ENCODE measurements at regions not wholly inside any gene's neighbourhood (a gene's known extent, or its start where the extent isn't known, plus 50 kb on each side); places are given as distances from the start of the nearest gene placed in this dataset.

GRCh38 chr2:237161189-237161588, 75.5 kb downstream of the COPS8 start:
- H3K79me2 ChIP-seq (ENCODE audit: low read depth), result no peaks in the 10 kb centered on the region
- H3K4me2 ChIP-seq, result no peak overlapping the region
- no peak overlapping the region for H2AFZ ChIP-seq (replicated peaks)
- peaks cover 11% of the 10 kb centered on the region for H3K4me1 Mint-ChIP-seq
- H3K27me3 Mint-ChIP-seq (ENCODE audit: insufficient read depth, low read depth), result peaks cover 10% of the 10 kb centered on the region
- H3K27me3 ChIP-seq, result no peaks in the 10 kb centered on the region
- no peaks in the 10 kb centered on the region for H3K4me1 ChIP-seq
- no peak overlapping the region for H3K4me3 Mint-ChIP-seq
- H3F3A ChIP-seq (ENCODE audit: low read depth), result no peaks in the 10 kb centered on the region
- DNase-seq (ENCODE audit: low spot score), result no peak
- H3K9ac ChIP-seq, result no peak overlapping the region
- H3K27ac Mint-ChIP-seq, result no peak overlapping the region
- TF ChIP-seq CTCF (IDR thresholded peaks at IDR 0.05), result no peak
- no peak for TF ChIP-seq EZH2phosphoT487 (IDR thresholded peaks at IDR 0.05)
- TF ChIP-seq EZH2 (IDR thresholded peaks at IDR 0.05), result no peak
- no peaks in the 10 kb centered on the region for H3K9me3 ChIP-seq (ENCODE audit: low read depth)
- H3K27ac ChIP-seq, result no peak overlapping the region
- no peaks in the 10 kb centered on the region for H3K36me3 Mint-ChIP-seq
- H3K9me3 Mint-ChIP-seq, result peaks cover 3% of the 10 kb centered on the region
- H4K20me1 ChIP-seq (ENCODE audit: low read depth), result no peaks in the 10 kb centered on the region
- no peaks in the 10 kb centered on the region for H3K36me3 ChIP-seq
- no peak overlapping the region for H3K4me3 ChIP-seq

- peaks cover 9% of the 10 kb centered on the region for H3K4me1 Mint-ChIP-seq
These were observed 77.3 kb downstream of the COPS8 start for GRCh38 chr2:237162959-237163358.

GRCh38 chr2:237164474-237165042, 78.9 kb downstream of the COPS8 start:
- H3K4me3 Mint-ChIP-seq, result no peak overlapping the region
- H3K79me2 ChIP-seq (ENCODE audit: low read depth), result no peaks in the 10 kb centered on the region
- no peaks in the 10 kb centered on the region for H3K36me3 Mint-ChIP-seq

More at GRCh38 chr2:237162959-237163358, 77.3 kb downstream of the COPS8 start:
- H3K27me3 Mint-ChIP-seq (ENCODE audit: insufficient read depth, low read depth), result peaks cover 12% of the 10 kb centered on the region
- H3K36me3 Mint-ChIP-seq, result no peaks in the 10 kb centered on the region
- H3F3A ChIP-seq (ENCODE audit: low read depth), result no peaks in the 10 kb centered on the region
- H3K9ac ChIP-seq, result no peak overlapping the region
- no peak overlapping the region for H3K27ac Mint-ChIP-seq
- no peak for DNase-seq (ENCODE audit: low spot score)
- H3K9me3 Mint-ChIP-seq, result peaks cover 4% of the 10 kb centered on the region
- no peak overlapping the region for H3K4me2 ChIP-seq
- H2AFZ ChIP-seq (replicated peaks), result no peak overlapping the region
- H3K79me2 ChIP-seq (ENCODE audit: low read depth), result no peaks in the 10 kb centered on the region
- H4K20me1 ChIP-seq (ENCODE audit: low read depth), result no peaks in the 10 kb centered on the region
- H3K36me3 ChIP-seq, result no peaks in the 10 kb centered on the region
- no peak overlapping the region for H3K4me3 ChIP-seq
- no peaks in the 10 kb centered on the region for H3K4me1 ChIP-seq
- no peak overlapping the region for H3K27ac ChIP-seq
- TF ChIP-seq CTCF (IDR thresholded peaks at IDR 0.05), result no peak
- TF ChIP-seq EZH2 (IDR thresholded peaks at IDR 0.05), result no peak
- TF ChIP-seq EZH2phosphoT487 (IDR thresholded peaks at IDR 0.05), result no peak
- no peaks in the 10 kb centered on the region for H3K9me3 ChIP-seq (ENCODE audit: low read depth)
- no peak overlapping the region for H3K4me3 Mint-ChIP-seq
- no peaks in the 10 kb centered on the region for H3K27me3 ChIP-seq

More at GRCh38 chr2:237164474-237165042, 78.9 kb downstream of the COPS8 start:
- DNase-seq (ENCODE audit: low spot score), result no peak
- Histone ChIP-seq H3K27me3 (no peaks in the 10 kb centered on the region), H3K4me3 (no peak overlapping the region), H3F3A (ENCODE audit: low read depth) (no peaks in the 10 kb centered on the region), H3K36me3 (no peaks in the 10 kb centered on the region), H3K9me3 (ENCODE audit: low read depth) (no peaks in the 10 kb centered on the region), H2AFZ (replicated peaks) (peak overlapping the region; percentile 7), H4K20me1 (ENCODE audit: low read depth) (no peaks in the 10 kb centered on the region), H3K4me2 (no peak overlapping the region), H3K4me1 (no peaks in the 10 kb centered on the region), H3K27ac (no peak overlapping the region), H3K9ac (no peak overlapping the region)
- Mint-ChIP-seq H3K4me1 (peaks cover 9% of the 10 kb centered on the region), H3K27ac (no peak overlapping the region), H3K9me3 (peaks cover 14% of the 10 kb centered on the region), H3K27me3 (ENCODE audit: insufficient read depth, low read depth) (peaks cover 11% of the 10 kb centered on the region)
- TF ChIP-seq EZH2phosphoT487 (IDR thresholded peaks at IDR 0.05) (no peak), CTCF (IDR thresholded peaks at IDR 0.05) (no peak), EZH2 (IDR thresholded peaks at IDR 0.05) (no peak)

Data from neural progenitor cell (in vitro differentiated cells).